CD14-positive monocyte (primary cell): ENCODE measurements at regions not wholly inside any gene's neighbourhood (a gene's known extent, or its start where the extent isn't known, plus 50 kb on each side); places are given as distances from the start of the nearest gene placed in this dataset.

ENCODE experiments used
- DNase-seq, 3 donors: peaks; one replicate each; pipeline ENCODE4 v3.0.0-alpha.2; 2011 to 2022
- H2AFZ ChIP-seq: 2 replicates; pipeline ENCODE4 v1.6.0; 2012; ENCODE audit warnings: mild to moderate bottlenecking, low read depth, low read length, inconsistent platforms; ENCODE audit not compliant: insufficient read depth, poor library complexity, severe bottlenecking
- H3K27ac ChIP-seq, 2 donors: 1 replicate in 1 of 2; 2 replicates in 1 of 2; pipeline ENCODE4 v1.5.1; 2012 to 2013; ENCODE audit warnings: low read length in 2 of 2, control low read depth in 1 of 2, inconsistent platforms in 1 of 2, low read depth in 1 of 2, mild to moderate bottlenecking in 1 of 2
- H3K27me3 ChIP-seq, 2 donors: one replicate each; pipeline versions ENCODE4 v1.6.0 to v1.6.1; 2011 to 2013; ENCODE audit warnings: low read length in 2 of 2; ENCODE audit not compliant: control insufficient read depth in 2 of 2, insufficient read depth in 2 of 2
- H3K36me3 ChIP-seq, 2 donors: replicated peaks in 1 of 2; 1 replicate in 1 of 2; 2 replicates in 1 of 2; pipeline versions ENCODE4 v1.5.1 to v1.6.1; 2012 to 2013; ENCODE audit warnings: low read length in 2 of 2, control low read depth in 1 of 2, inconsistent platforms in 1 of 2, mild to moderate bottlenecking in 1 of 2; ENCODE audit not compliant: insufficient read depth in 2 of 2, control insufficient read depth in 1 of 2
- H3K4me1 ChIP-seq, 2 donors: 1 replicate in 1 of 2; 2 replicates in 1 of 2; pipeline versions ENCODE4 v1.5.1 to v1.6.1; 2012 to 2013; ENCODE audit warnings: low read length in 2 of 2, control low read depth in 1 of 2, inconsistent platforms in 1 of 2, mild to moderate bottlenecking in 1 of 2, moderate library complexity in 1 of 2; ENCODE audit not compliant: insufficient read depth in 2 of 2, control insufficient read depth in 1 of 2
- H3K4me2 ChIP-seq: replicated peaks from 2 replicates; pipeline ENCODE3; 2012; ENCODE audit warnings: low read length, moderate library complexity, mild to moderate bottlenecking; ENCODE audit not compliant: poor library complexity, severe bottlenecking; ENCODE audit errors: extremely low read depth
- H3K4me3 ChIP-seq, 3 experiments: fragments of 200-600 bp in 1 of 3; sonication (generic) in 1 of 3; replicated peaks in 1 of 3; 1 replicate in 2 of 3; 2 replicates in 1 of 3; pipeline ENCODE4 v1.5.1; 2011 to 2013; ENCODE audit warnings: low read length in 3 of 3, mild to moderate bottlenecking in 3 of 3, control low read depth in 2 of 3, low read depth in 2 of 3, inconsistent platforms in 1 of 3, moderate library complexity in 1 of 3
- H3K79me2 ChIP-seq: 2 replicates; pipeline ENCODE4 v1.6.0; 2012; ENCODE audit warnings: mild to moderate bottlenecking, control low read depth, inconsistent platforms, low read length, moderate library complexity; ENCODE audit not compliant: insufficient read depth
- H3K9ac ChIP-seq: 2 replicates; pipeline ENCODE4 v1.6.0; 2017; ENCODE audit warnings: low read length, mild to moderate bottlenecking; ENCODE audit not compliant: insufficient read depth, poor library complexity, severe bottlenecking
- H3K9me3 ChIP-seq, 2 donors: replicated peaks in 1 of 2; 1 replicate in 1 of 2; 2 replicates in 1 of 2; pipeline versions ENCODE4 v1.5.1 to v1.6.1; 2012 to 2013; ENCODE audit warnings: low read length in 2 of 2, control low read depth in 1 of 2; ENCODE audit not compliant: control insufficient read depth in 1 of 2, insufficient read depth in 1 of 2
- H4K20me1 ChIP-seq: 2 replicates; pipeline ENCODE4 v1.6.0; 2012; ENCODE audit warnings: mild to moderate bottlenecking, low read length, control low read depth, moderate library complexity; ENCODE audit not compliant: insufficient read depth
- H3K27ac Mint-ChIP-seq, 7 donors: one replicate each; pipeline ENCODE4 v1.8.0; 2020; ENCODE audit warnings: mild to moderate bottlenecking in 7 of 7, mixed read lengths in 7 of 7, moderate library complexity in 6 of 7, inconsistent platforms in 2 of 7
- H3K27me3 Mint-ChIP-seq, 3 donors: one replicate each; pipeline ENCODE4 v1.8.0; 2021 to 2022; ENCODE audit warnings: low read depth in 3 of 3, mild to moderate bottlenecking in 3 of 3, mixed read lengths in 3 of 3, moderate library complexity in 3 of 3, inconsistent platforms in 1 of 3
- H3K36me3 Mint-ChIP-seq, 2 donors: one replicate each; pipeline ENCODE4 v1.8.0; 2020; ENCODE audit warnings: mixed read lengths in 2 of 2, inconsistent platforms in 1 of 2, mild to moderate bottlenecking in 1 of 2
- H3K4me1 Mint-ChIP-seq: one replicate; pipeline ENCODE4 v1.8.0; 2020; ENCODE audit warnings: mild to moderate bottlenecking, mixed read lengths
- H3K4me3 Mint-ChIP-seq, 2 donors: one replicate each; pipeline ENCODE4 v1.8.0; 2020; ENCODE audit warnings: mild to moderate bottlenecking in 2 of 2, mixed read lengths in 2 of 2, moderate library complexity in 1 of 2
- H3K9me3 Mint-ChIP-seq, 7 donors: one replicate each; pipeline ENCODE4 v1.8.0; 2020 to 2022; ENCODE audit warnings: mixed read lengths in 7 of 7, mild to moderate bottlenecking in 6 of 7, moderate library complexity in 6 of 7, inconsistent platforms in 2 of 7
- WGBS: methylation state at CpG from one replicate; pipeline ENCODE4 v1.1.5; 2013; ENCODE audit warnings: missing lambda C conversion rate; ENCODE audit not compliant: insufficient coverage; 5-methylcytosine and 5-hydroxymethylcytosine counted together
- intact Hi-C, 2 donors: fragments of 100-400 bp; cut with micrococcal nuclease; formaldehyde crosslinking; loops; one replicate each; pipeline versions ENCODE4 v1.15.0 to v1.15.1; 2023
- TF ChIP-seq, protein P1 (sequence below): fragments of 200-600 bp; IDR thresholded peaks from one replicate; pipeline ENCODE4 v1.8.0; 2022; ENCODE audit warnings: antibody characterized with exemption, mild to moderate bottlenecking

- no peak for DNase-seq
- H3K36me3 Mint-ChIP-seq, result no peaks in the 10 kb centered on the region
- H3K27ac Mint-ChIP-seq, result no peak overlapping the region
- Histone ChIP-seq H3K79me2 (no peaks in the 10 kb centered on the region), H3K9me3 (no peaks in the 10 kb centered on the region), H3K27me3 (no peaks in the 10 kb centered on the region), H3K4me3 (no peak overlapping the region), H3K4me1 (no peaks in the 10 kb centered on the region), H4K20me1 (no peaks in the 10 kb centered on the region), H3K36me3 (no peaks in the 10 kb centered on the region), H3K27ac (no peak overlapping the region), H2AFZ (no peak overlapping the region), H3K4me2 (no peak overlapping the region), H3K9ac (no peak overlapping the region)
- H3K9me3 Mint-ChIP-seq, result peaks cover 0 to 2% (median 0%) of the 10 kb centered on the region in 7 donors
- H3K27me3 Mint-ChIP-seq, result no peaks in the 10 kb centered on the region
- TF ChIP-seq, protein P1, sequence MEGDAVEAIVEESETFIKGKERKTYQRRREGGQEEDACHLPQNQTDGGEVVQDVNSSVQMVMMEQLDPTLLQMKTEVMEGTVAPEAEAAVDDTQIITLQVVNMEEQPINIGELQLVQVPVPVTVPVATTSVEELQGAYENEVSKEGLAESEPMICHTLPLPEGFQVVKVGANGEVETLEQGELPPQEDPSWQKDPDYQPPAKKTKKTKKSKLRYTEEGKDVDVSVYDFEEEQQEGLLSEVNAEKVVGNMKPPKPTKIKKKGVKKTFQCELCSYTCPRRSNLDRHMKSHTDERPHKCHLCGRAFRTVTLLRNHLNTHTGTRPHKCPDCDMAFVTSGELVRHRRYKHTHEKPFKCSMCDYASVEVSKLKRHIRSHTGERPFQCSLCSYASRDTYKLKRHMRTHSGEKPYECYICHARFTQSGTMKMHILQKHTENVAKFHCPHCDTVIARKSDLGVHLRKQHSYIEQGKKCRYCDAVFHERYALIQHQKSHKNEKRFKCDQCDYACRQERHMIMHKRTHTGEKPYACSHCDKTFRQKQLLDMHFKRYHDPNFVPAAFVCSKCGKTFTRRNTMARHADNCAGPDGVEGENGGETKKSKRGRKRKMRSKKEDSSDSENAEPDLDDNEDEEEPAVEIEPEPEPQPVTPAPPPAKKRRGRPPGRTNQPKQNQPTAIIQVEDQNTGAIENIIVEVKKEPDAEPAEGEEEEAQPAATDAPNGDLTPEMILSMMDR, result no peak
- H3K4me3 Mint-ChIP-seq, result no peak overlapping the region
- H3K4me1 Mint-ChIP-seq, result no peaks in the 10 kb centered on the region
- WGBS, result 76% methylated on average over 3 of the region's 5 CpGs
- intact Hi-C loops, result no loop called here
Observed at GRCh38 chr16:7124701-7125100, 207.9 kb upstream of the RBFOX1 start.

DNA sequence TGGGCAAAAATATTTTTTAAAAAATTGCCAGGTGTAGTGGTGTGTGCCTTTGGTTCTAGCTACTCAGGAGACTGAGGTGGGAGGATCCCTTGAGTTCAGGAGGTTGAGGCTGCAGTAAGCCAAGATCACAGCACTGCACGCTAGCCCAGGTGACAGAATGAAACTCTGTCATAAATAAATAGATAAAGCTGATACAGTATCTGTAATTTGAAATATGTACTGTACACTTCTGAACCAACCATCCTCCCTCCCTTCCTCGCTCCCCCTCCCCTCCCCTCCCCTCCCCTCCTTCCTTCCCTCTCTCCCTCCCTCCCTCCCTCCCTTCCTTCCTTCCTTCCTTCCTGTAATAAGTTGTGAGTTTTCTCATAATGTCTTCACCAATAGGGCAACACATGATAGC is 208.4 kb upstream of the RBFOX1 start:
- Histone ChIP-seq H3K79me2 (no peaks in the 10 kb centered on the region), H2AFZ (no peak overlapping the region), H3K36me3 (no peaks in the 10 kb centered on the region), H3K9me3 (no peaks in the 10 kb centered on the region), H3K9ac (no peak overlapping the region), H4K20me1 (no peaks in the 10 kb centered on the region), H3K4me2 (no peak overlapping the region), H3K27me3 (no peaks in the 10 kb centered on the region), H3K27ac (no peak overlapping the region), H3K4me3 (no peak overlapping the region), H3K4me1 (no peaks in the 10 kb centered on the region)
- no peaks in the 10 kb centered on the region for H3K36me3 Mint-ChIP-seq
- no CpG with 5 or more reads among the region's 2 CpGs for WGBS
- no peak for DNase-seq
- H3K4me3 Mint-ChIP-seq, result no peak overlapping the region
- no peaks in the 10 kb centered on the region for H3K4me1 Mint-ChIP-seq
- H3K27me3 Mint-ChIP-seq, result no peaks in the 10 kb centered on the region
- no peaks in the 10 kb centered on the region for H3K9me3 Mint-ChIP-seq
- H3K27ac Mint-ChIP-seq, result no peak overlapping the region
- intact Hi-C loops, result no loop called here
- TF ChIP-seq, protein P1, result no peak
